GM12892 (cell line): ENCODE measurements at regions not wholly inside any gene's neighbourhood (a gene's known extent, or its start where the extent isn't known, plus 50 kb on each side); places are given as distances from the start of the nearest gene placed in this dataset.

Experiments used
- POLR2A ChIP-seq: IDR thresholded peaks from 2 replicates; pipeline ENCODE4 v1.6.1; 2011; ENCODE audit warnings: low read depth, low read length, control low read depth
- POLR2AphosphoS5 ChIP-seq: IDR thresholded peaks from 2 replicates; pipeline ENCODE4 v1.6.1; 2011; ENCODE audit warnings: low read depth, low read length, control low read depth
- TAF1 ChIP-seq: IDR thresholded peaks from 2 replicates; pipeline ENCODE4 v1.6.1; 2011; ENCODE audit warnings: low read depth, mild to moderate bottlenecking, control low read depth, low read length, borderline replicate concordance

DNA sequence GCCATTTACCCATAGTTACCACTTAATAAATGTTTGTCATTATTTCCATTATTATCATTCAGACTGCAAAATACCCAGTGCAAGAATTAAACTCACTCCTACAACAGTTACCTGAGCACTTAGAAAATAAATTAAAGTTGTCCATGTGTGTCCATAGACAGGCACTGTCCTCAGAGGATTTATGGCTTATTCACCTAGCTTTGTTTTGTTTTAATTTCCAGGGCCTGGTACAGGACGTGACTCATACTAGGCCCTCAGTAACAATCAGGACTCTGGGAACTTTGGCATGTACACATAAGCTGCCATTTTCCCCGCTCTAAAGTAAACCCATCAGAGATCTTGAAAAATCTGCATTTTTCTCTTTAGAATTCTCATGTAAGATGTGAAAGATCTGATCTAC is 458.5 kb upstream of the ARRDC4 start:
- no peak for TF ChIP-seq POLR2AphosphoS5
- TF ChIP-seq POLR2A = no peak
- TF ChIP-seq TAF1 = no peak
